ENCODE measurements at regions not wholly inside any gene's neighbourhood (a gene's known extent, or its start where the extent isn't known, plus 50 kb on each side); places are given as distances from the start of the nearest gene placed in this dataset.

- DNase-seq, result no peak
- Mint-ChIP-seq H3K4me1 (no peaks in the 10 kb centered on the region), H3K4me3 (no peak overlapping the region), H3K9me3 (ENCODE audit: insufficient read depth) (peaks cover 3% of the 10 kb centered on the region), H3K27me3 (no peaks in the 10 kb centered on the region), H3K27ac (no peak overlapping the region)
- Histone ChIP-seq H3K79me2 (ENCODE audit: control insufficient read depth, insufficient read depth, low read length) (no peaks in the 10 kb centered on the region), H3K4me3 (ENCODE audit: control extremely low read depth in 1 of 5, extremely low read depth in 1 of 5, insufficient read depth in 1 of 5, low read depth in 2 of 5, low read length in 4 of 5) (no peak overlapping the region), H2AFZ (ENCODE audit: insufficient read depth, low read depth, low read length, poor library complexity, severe bottlenecking) (no peak overlapping the region), H3K27me3 (replicated peaks in 1 of 4; ENCODE audit: control extremely low read depth in 1 of 4, control insufficient read depth in 3 of 4, insufficient read depth in 4 of 4, low read length in 3 of 4) (no peaks in the 10 kb centered on the region), H3K9me3 (ENCODE audit: control extremely low read depth in 1 of 3, control insufficient read depth in 2 of 3, insufficient read depth in 1 of 3, low read length in 2 of 3) (no peaks in the 10 kb centered on the region), H4K20me1 (ENCODE audit: control insufficient read depth, insufficient read depth, low read length, poor library complexity, severe bottlenecking) (no peaks in the 10 kb centered on the region), H3K4me2 (replicated peaks; ENCODE audit: low read depth, low read length, poor library complexity, severe bottlenecking) (no peak overlapping the region), H3K36me3 (replicated peaks in 1 of 2; ENCODE audit: control extremely low read depth in 1 of 2, control insufficient read depth in 1 of 2, extremely low read depth in 1 of 2, insufficient read depth in 2 of 2, low read length in 1 of 2) (no peaks in the 10 kb centered on the region), H3K27ac (ENCODE audit: low read length in 2 of 2) (no peak overlapping the region), H3K9ac (ENCODE audit: low read length) (no peak overlapping the region), H3K4me1 (ENCODE audit: control insufficient read depth in 2 of 2, insufficient read depth in 2 of 2, low read length in 2 of 2) (no peaks in the 10 kb centered on the region)
- TF ChIP-seq EZH2 (IDR thresholded peaks at IDR 0.05; ENCODE audit: borderline replicate concordance, insufficient read depth, low read depth, low read length, poor library complexity, severe bottlenecking), result no peak
- no peak for TF ChIP-seq CTCF (IDR thresholded peaks at IDR 0.05)
- WGBS (ENCODE audit: insufficient coverage), result 80% methylated on average over 2 of the region's 2 CpGs
- ChIA-PET POLR2A (no interaction called here), CTCF (no interaction called here)
- intact Hi-C loops (cut with micrococcal nuclease), result no loop called here
- no peak for ATAC-seq (ENCODE audit: low read depth)
These were observed 307.6 kb upstream of the NBEA start for GRCh38 chr13:34634448-34634847.

- intact Hi-C loops (cut with micrococcal nuclease), result no loop called here
- H3K27me3 Mint-ChIP-seq, result no peaks in the 10 kb centered on the region
- no peaks in the 10 kb centered on the region for H3K4me1 ChIP-seq (ENCODE audit: control insufficient read depth in 2 of 2, insufficient read depth in 2 of 2, low read length in 2 of 2)
These were observed 304.9 kb upstream of the NBEA start for GRCh38 chr13:34637138-34637537.

More at GRCh38 chr13:34637138-34637537, 304.9 kb upstream of the NBEA start:
- Histone ChIP-seq H3K4me2 (replicated peaks; ENCODE audit: low read depth, low read length, poor library complexity, severe bottlenecking) (no peak overlapping the region), H3K9me3 (ENCODE audit: control extremely low read depth in 1 of 3, control insufficient read depth in 2 of 3, insufficient read depth in 1 of 3, low read length in 2 of 3) (no peaks in the 10 kb centered on the region), H3K4me3 (ENCODE audit: control extremely low read depth in 1 of 5, extremely low read depth in 1 of 5, insufficient read depth in 1 of 5, low read depth in 2 of 5, low read length in 4 of 5) (no peak overlapping the region), H2AFZ (ENCODE audit: insufficient read depth, low read depth, low read length, poor library complexity, severe bottlenecking) (no peak overlapping the region), H3K36me3 (replicated peaks in 1 of 2; ENCODE audit: control extremely low read depth in 1 of 2, control insufficient read depth in 1 of 2, extremely low read depth in 1 of 2, insufficient read depth in 2 of 2, low read length in 1 of 2) (no peaks in the 10 kb centered on the region), H3K79me2 (ENCODE audit: control insufficient read depth, insufficient read depth, low read length) (no peaks in the 10 kb centered on the region), H3K27ac (ENCODE audit: low read length in 2 of 2) (no peak overlapping the region), H3K9ac (ENCODE audit: low read length) (no peak overlapping the region), H3K27me3 (replicated peaks in 1 of 4; ENCODE audit: control extremely low read depth in 1 of 4, control insufficient read depth in 3 of 4, insufficient read depth in 4 of 4, low read length in 3 of 4) (no peaks in the 10 kb centered on the region), H4K20me1 (ENCODE audit: control insufficient read depth, insufficient read depth, low read length, poor library complexity, severe bottlenecking) (no peaks in the 10 kb centered on the region)
- no peaks in the 10 kb centered on the region for H3K4me1 Mint-ChIP-seq
- ChIA-PET POLR2A (no interaction called here), CTCF (no interaction called here)
- WGBS (ENCODE audit: insufficient coverage), result 100% methylated on average over 1 of the region's 1 CpG
- H3K4me3 Mint-ChIP-seq, result no peak overlapping the region
- no peak for ATAC-seq (ENCODE audit: low read depth)
- H3K27ac Mint-ChIP-seq, result no peak overlapping the region
- peaks cover 3% of the 10 kb centered on the region for H3K9me3 Mint-ChIP-seq (ENCODE audit: insufficient read depth)
- TF ChIP-seq CTCF (IDR thresholded peaks at IDR 0.05) (no peak), EZH2 (IDR thresholded peaks at IDR 0.05; ENCODE audit: borderline replicate concordance, insufficient read depth, low read depth, low read length, poor library complexity, severe bottlenecking) (no peak)
- DNase-seq, result no peak
